ENCODE measurements at regions not wholly inside any gene's neighbourhood (a gene's known extent, or its start where the extent isn't known, plus 50 kb on each side); places are given as distances from the start of the nearest gene placed in this dataset.
"Not testable (repeated sequence)": the region's sequence is repeated elsewhere in the genome, so short reads cannot be mapped to it uniquely, and the experiment has no call there.

DNA sequence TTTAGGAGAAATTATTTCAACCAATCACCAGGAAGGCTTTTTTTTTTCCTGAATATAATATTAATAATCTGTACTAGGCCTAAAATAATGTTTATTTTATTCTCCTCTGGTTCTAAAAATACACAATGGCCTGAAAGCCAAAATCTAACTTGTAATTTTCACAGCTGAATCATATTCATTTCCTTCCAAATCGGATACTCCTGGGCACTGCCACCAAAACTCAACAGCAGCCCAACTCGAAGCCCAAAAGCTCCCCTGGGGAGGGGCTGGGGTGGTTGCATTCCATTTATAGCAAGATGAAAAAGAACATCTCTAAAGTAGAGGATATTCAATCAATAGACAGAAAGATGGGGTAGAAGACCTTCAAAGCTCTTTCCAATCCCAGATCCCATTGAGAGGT is 100.5 kb upstream of the SETBP1 start:
- ATAC-seq (no peak), DNase-seq (ENCODE audit: low spot score) (no peak)
- TF ChIP-seq PRRX2 (CRISPR knock-in tag; IDR thresholded peaks at IDR 0.05) (no peak), ZNF423 (CRISPR knock-in tag; IDR thresholded peaks at IDR 0.05) (no peak), NR1H2 (CRISPR knock-in tag; IDR thresholded peaks at IDR 0.05) (no peak)
- Mint-ChIP-seq H3K9me3 (no peaks in the 10 kb centered on the region), H3K36me3 (no peaks in the 10 kb centered on the region), H3K4me1 (peaks cover 19% of the 10 kb centered on the region), H3K27me3 (ENCODE audit: low read depth) (no peaks in the 10 kb centered on the region), H3K4me3 (no peak overlapping the region), H3K27ac (no peak overlapping the region)
- POLR2A ChIA-PET = no interaction called here
- CTCF ChIA-PET = interaction anchor here (1.6 kb wide), 1 partner anchor 434 kb away, joined by 3 read pairs; no protein-coding TSS in a partner anchor

DNA sequence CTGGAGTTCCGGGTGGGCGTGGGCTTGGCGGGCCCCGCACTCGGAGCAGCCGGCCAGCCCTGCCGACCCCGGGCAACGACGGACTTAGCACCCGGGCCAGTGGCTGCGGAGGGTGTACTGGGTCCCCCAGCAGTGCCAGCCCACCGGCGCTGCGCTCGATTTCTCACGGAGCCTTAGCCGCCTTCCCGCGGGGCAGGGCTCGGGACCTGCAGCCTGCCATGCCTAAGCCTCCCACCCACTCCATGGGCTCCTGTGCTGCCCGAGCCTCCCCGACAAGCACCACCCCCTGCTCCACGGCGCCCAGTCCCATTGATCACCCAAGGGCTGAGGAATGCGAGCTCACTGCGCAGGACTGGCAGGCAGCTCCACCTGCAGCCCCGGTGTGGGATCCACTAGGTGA is 99.9 kb upstream of the SETBP1 start:
- POLR2A ChIA-PET; ATAC-seq; H3K9me3 Mint-ChIP-seq; H3K27me3 Mint-ChIP-seq (ENCODE audit: low read depth); H3K36me3 Mint-ChIP-seq; H3K27ac Mint-ChIP-seq; DNase-seq (ENCODE audit: low spot score); H3K4me3 Mint-ChIP-seq: not testable (repeated sequence)
- H3K4me1 Mint-ChIP-seq = peaks cover 19% of the 10 kb centered on the region
- CTCF ChIA-PET = interaction anchor here (1.6 kb wide), 1 partner anchor 433 kb away, joined by 3 read pairs; no protein-coding TSS in a partner anchor

DNA sequence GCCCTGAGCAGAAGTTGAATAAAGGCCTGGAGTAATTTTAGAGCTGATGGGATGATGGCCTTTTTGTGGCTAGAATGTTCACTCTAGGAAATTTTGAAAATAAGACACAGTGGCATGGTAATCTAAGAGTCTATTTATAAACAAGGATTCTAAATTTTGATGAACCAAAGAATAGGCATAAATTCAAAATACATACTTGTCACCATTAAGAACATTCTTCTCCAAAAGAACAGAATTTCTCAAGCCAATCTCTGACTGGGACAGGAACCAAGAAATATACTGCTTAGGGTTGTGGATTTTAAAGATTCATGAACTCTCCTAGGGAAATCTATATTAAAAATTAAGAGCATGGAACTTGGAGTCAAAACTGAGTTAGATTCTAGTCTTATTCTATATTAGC is 98.2 kb upstream of the SETBP1 start:
- POLR2A ChIA-PET = no interaction called here
- no peak for DNase-seq (ENCODE audit: low spot score)
- H3K4me1 Mint-ChIP-seq = peaks cover 19% of the 10 kb centered on the region
- H3K9me3 Mint-ChIP-seq = no peaks in the 10 kb centered on the region
- no peak overlapping the region for H3K4me3 Mint-ChIP-seq
- ATAC-seq = no peak
- CTCF ChIA-PET = no interaction called here
- H3K36me3 Mint-ChIP-seq = no peaks in the 10 kb centered on the region
- no peaks in the 10 kb centered on the region for H3K27me3 Mint-ChIP-seq (ENCODE audit: low read depth)
- TF ChIP-seq, protein P1, sequence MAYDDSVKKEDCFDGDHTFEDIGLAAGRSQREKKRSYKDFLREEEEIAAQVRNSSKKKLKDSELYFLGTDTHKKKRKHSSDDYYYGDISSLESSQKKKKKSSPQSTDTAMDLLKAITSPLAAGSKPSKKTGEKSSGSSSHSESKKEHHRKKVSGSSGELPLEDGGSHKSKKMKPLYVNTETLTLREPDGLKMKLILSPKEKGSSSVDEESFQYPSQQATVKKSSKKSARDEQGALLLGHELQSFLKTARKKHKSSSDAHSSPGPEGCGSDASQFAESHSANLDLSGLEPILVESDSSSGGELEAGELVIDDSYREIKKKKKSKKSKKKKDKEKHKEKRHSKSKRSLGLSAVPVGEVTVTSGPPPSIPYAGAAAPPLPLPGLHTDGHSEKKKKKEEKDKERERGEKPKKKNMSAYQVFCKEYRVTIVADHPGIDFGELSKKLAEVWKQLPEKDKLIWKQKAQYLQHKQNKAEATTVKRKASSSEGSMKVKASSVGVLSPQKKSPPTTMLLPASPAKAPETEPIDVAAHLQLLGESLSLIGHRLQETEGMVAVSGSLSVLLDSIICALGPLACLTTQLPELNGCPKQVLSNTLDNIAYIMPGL (CRISPR knock-in tag; IDR thresholded peaks at IDR 0.05) = no peak
- TF ChIP-seq SP1 (CRISPR knock-in tag; conservative IDR thresholded peaks at IDR 0.05) (no peak), ZNF219 (CRISPR knock-in tag; IDR thresholded peaks at IDR 0.05; ENCODE audit: borderline replicate concordance) (no peak), CBFB (CRISPR knock-in tag; IDR thresholded peaks at IDR 0.05; ENCODE audit: low read depth) (no peak), MYBL2 (CRISPR knock-in tag; IDR thresholded peaks at IDR 0.05) (no peak), GTF2I (CRISPR knock-in tag; conservative IDR thresholded peaks at IDR 0.05) (no peak)
- TF ChIP-seq, protein P2, sequence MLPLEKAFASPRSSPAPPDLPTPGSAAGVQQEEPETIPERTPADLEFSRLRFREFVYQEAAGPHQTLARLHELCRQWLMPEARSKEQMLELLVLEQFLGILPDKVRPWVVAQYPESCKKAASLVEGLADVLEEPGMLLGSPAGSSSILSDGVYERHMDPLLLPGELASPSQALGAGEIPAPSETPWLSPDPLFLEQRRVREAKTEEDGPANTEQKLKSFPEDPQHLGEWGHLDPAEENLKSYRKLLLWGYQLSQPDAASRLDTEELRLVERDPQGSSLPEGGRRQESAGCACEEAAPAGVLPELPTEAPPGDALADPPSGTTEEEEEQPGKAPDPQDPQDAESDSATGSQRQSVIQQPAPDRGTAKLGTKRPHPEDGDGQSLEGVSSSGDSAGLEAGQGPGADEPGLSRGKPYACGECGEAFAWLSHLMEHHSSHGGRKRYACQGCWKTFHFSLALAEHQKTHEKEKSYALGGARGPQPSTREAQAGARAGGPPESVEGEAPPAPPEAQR (CRISPR knock-in tag; IDR thresholded peaks at IDR 0.05) = no peak
- TF ChIP-seq, protein P3, sequence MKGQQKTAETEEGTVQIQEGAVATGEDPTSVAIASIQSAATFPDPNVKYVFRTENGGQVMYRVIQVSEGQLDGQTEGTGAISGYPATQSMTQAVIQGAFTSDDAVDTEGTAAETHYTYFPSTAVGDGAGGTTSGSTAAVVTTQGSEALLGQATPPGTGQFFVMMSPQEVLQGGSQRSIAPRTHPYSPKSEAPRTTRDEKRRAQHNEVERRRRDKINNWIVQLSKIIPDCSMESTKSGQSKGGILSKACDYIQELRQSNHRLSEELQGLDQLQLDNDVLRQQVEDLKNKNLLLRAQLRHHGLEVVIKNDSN (CRISPR knock-in tag; IDR thresholded peaks at IDR 0.05) = no peak
- TF ChIP-seq, protein P4, sequence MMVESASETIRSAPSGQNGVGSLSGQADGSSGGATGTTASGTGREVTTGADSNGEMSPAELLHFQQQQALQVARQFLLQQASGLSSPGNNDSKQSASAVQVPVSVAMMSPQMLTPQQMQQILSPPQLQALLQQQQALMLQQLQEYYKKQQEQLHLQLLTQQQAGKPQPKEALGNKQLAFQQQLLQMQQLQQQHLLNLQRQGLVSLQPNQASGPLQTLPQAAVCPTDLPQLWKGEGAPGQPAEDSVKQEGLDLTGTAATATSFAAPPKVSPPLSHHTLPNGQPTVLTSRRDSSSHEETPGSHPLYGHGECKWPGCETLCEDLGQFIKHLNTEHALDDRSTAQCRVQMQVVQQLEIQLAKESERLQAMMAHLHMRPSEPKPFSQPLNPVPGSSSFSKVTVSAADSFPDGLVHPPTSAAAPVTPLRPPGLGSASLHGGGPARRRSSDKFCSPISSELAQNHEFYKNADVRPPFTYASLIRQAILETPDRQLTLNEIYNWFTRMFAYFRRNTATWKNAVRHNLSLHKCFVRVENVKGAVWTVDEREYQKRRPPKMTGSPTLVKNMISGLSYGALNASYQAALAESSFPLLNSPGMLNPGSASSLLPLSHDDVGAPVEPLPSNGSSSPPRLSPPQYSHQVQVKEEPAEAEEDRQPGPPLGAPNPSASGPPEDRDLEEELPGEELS (CRISPR knock-in tag; IDR thresholded peaks at IDR 0.05) = no peak
- TF ChIP-seq, protein P5, sequence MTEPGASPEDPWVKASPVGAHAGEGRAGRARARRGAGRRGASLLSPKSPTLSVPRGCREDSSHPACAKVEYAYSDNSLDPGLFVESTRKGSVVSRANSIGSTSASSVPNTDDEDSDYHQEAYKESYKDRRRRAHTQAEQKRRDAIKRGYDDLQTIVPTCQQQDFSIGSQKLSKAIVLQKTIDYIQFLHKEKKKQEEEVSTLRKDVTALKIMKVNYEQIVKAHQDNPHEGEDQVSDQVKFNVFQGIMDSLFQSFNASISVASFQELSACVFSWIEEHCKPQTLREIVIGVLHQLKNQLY (CRISPR knock-in tag; IDR thresholded peaks at IDR 0.05) = no peak
- H3K27ac Mint-ChIP-seq = no peak overlapping the region

DNA sequence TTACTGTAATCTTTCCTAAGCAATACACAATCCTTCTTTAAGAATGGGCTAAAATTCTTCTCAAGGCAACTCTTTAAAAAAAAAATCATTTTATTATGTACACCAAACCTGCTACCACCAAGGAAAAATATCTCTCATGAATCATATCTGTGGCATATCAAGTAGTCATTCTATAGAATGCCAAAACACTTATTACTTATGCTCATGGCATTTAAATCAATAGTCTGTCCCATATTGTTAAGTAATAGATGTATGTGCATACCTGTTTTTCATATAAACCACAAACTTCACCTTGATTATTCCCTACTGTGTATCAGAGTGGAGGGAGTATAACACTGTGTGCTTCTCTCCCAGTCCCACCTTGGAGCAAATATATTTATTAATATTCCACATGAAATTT is 95.8 kb upstream of the SETBP1 start:
- Mint-ChIP-seq H3K4me3 (no peak overlapping the region), H3K4me1 (peaks cover 7% of the 10 kb centered on the region; the same call in 1 of the 2 replicates), H3K36me3 (no peaks in the 10 kb centered on the region), H3K27me3 (ENCODE audit: low read depth) (no peaks in the 10 kb centered on the region), H3K9me3 (no peaks in the 10 kb centered on the region), H3K27ac (no peak overlapping the region)
- ATAC-seq (no peak), DNase-seq (ENCODE audit: low spot score) (no peak)
- ChIA-PET CTCF (no interaction called here), POLR2A (no interaction called here)
- TF ChIP-seq MXD4 (CRISPR knock-in tag; IDR thresholded peaks at IDR 0.05; ENCODE audit: borderline replicate concordance) (no peak), EMX1 (CRISPR knock-in tag; IDR thresholded peaks at IDR 0.05) (no peak), ZNF423 (CRISPR knock-in tag; IDR thresholded peaks at IDR 0.05) (no peak), ZNF219 (CRISPR knock-in tag; IDR thresholded peaks at IDR 0.05; ENCODE audit: borderline replicate concordance) (no peak), ZNF121 (CRISPR knock-in tag; IDR thresholded peaks at IDR 0.05) (no peak), OVOL2 (CRISPR knock-in tag; IDR thresholded peaks at IDR 0.05; ENCODE audit: borderline replicate concordance) (no peak), NFATC4 (CRISPR knock-in tag; IDR thresholded peaks at IDR 0.05) (no peak), JUN (CRISPR knock-in tag; IDR thresholded peaks at IDR 0.05) (no peak), IRF2 (CRISPR knock-in tag; IDR thresholded peaks at IDR 0.05; ENCODE audit: borderline replicate concordance, low read depth) (no peak)
- TF ChIP-seq, protein P6, sequence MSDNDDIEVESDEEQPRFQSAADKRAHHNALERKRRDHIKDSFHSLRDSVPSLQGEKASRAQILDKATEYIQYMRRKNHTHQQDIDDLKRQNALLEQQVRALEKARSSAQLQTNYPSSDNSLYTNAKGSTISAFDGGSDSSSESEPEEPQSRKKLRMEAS (CRISPR knock-in tag; IDR thresholded peaks at IDR 0.05) = no peak
- TF ChIP-seq, protein P7, sequence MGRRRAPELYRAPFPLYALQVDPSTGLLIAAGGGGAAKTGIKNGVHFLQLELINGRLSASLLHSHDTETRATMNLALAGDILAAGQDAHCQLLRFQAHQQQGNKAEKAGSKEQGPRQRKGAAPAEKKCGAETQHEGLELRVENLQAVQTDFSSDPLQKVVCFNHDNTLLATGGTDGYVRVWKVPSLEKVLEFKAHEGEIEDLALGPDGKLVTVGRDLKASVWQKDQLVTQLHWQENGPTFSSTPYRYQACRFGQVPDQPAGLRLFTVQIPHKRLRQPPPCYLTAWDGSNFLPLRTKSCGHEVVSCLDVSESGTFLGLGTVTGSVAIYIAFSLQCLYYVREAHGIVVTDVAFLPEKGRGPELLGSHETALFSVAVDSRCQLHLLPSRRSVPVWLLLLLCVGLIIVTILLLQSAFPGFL (CRISPR knock-in tag; IDR thresholded peaks at IDR 0.05; ENCODE audit: borderline replicate concordance) = no peak
